Karpas-422 (cell line): ENCODE measurements at regions not wholly inside any gene's neighbourhood (a gene's known extent, or its start where the extent isn't known, plus 50 kb on each side); places are given as distances from the start of the nearest gene placed in this dataset.
A peak's percentile ranks its signal among the peaks of the same experiment; 100 is the strongest.
"Not testable (repeated sequence)": the region's sequence is repeated elsewhere in the genome, so short reads cannot be mapped to it uniquely, and the experiment has no call there.

Experiments used
- DNase-seq: peaks from one replicate; pipeline ENCODE4 v3.0.0-alpha.2; 2015
- H2AFZ ChIP-seq: fragments of 200-600 bp; sonication (generic); 2 replicates; pipeline ENCODE4 v1.6.1; 2014; ENCODE audit warnings: antibody characterized with exemption, low read length, mixed read lengths
- H3K27ac ChIP-seq: fragments of 200-600 bp; sonication (generic); 2 replicates; pipeline ENCODE4 v1.5.1; 2014; ENCODE audit warnings: mild to moderate bottlenecking, low read length, moderate library complexity
- H3K27me3 ChIP-seq: fragments of 200-600 bp; sonication (generic); 2 replicates; pipeline ENCODE4 v1.6.1; 2014; ENCODE audit warnings: low read length, mixed read lengths
- H3K36me3 ChIP-seq: fragments of 200-600 bp; sonication (generic); 2 replicates; pipeline ENCODE4 v1.6.1; 2014; ENCODE audit warnings: low read length, mixed read lengths; ENCODE audit not compliant: insufficient read depth
- H3K4me1 ChIP-seq: fragments of 200-600 bp; sonication (generic); 2 replicates; pipeline ENCODE4 v1.6.1; 2014; ENCODE audit warnings: mild to moderate bottlenecking, low read length, mixed read lengths
- H3K4me2 ChIP-seq: fragments of 200-600 bp; sonication (generic); 2 replicates; pipeline ENCODE4 v1.6.1; 2014; ENCODE audit warnings: low read length, low read depth, mild to moderate bottlenecking; ENCODE audit not compliant: poor library complexity, severe bottlenecking
- H3K4me3 ChIP-seq: fragments of 200-600 bp; sonication (generic); 2 replicates; pipeline ENCODE4 v1.5.1; 2014; ENCODE audit warnings: mild to moderate bottlenecking, antibody characterized with exemption, low read length, mixed read lengths
- H3K79me2 ChIP-seq: fragments of 200-600 bp; sonication (generic); 2 replicates; pipeline ENCODE4 v1.6.1; 2014; ENCODE audit warnings: mild to moderate bottlenecking, low read length, mixed read lengths
- H3K9ac ChIP-seq: fragments of 200-600 bp; sonication (generic); 2 replicates; pipeline ENCODE4 v1.6.0; 2014; ENCODE audit warnings: low read length
- H3K9me2 ChIP-seq: fragments of 200-600 bp; sonication (generic), shearing (Covaris generic); replicated peaks from 2 replicates; pipeline ENCODE4 v1.6.0; 2014; ENCODE audit warnings: mild to moderate bottlenecking, low read length, moderate library complexity; ENCODE audit not compliant: insufficient read depth
- H3K9me3 ChIP-seq: fragments of 300-700, 200-600 bp; sonication (generic); 2 replicates; pipeline ENCODE4 v1.6.1; 2014; ENCODE audit warnings: low read length, mixed read lengths
- H4K20me1 ChIP-seq: fragments of 200-600 bp; sonication (generic); 2 replicates; pipeline ENCODE4 v1.6.1; 2014; ENCODE audit warnings: mild to moderate bottlenecking, antibody characterized with exemption, low read length, low read depth; ENCODE audit not compliant: insufficient read depth

DNA sequence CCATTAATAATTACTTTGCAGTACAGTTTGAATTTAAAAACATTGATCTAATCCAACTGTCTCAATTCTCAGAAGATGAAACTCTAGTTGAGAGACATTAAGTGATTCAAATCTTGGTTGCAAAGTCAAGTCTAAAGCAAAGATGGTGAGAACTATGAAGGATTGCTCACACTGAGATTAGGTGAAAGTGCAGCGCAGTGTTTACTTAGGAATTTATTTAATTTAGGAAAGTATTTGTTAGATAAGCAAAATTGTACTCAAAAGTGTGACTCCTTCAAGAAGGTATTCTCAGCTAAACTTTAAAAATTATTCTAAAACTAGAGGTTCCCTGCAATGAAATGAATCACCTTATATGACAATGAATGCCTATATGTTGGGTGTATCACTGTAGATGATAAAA is 454.9 kb downstream of the PDGFC start:
- H3K4me1 ChIP-seq: no peaks in the 10 kb centered on the region
- no peaks in the 10 kb centered on the region for H3K9me3 ChIP-seq
- no peaks in the 10 kb centered on the region for H3K79me2 ChIP-seq
- no peak overlapping the region for H2AFZ ChIP-seq
- H3K4me2 ChIP-seq: no peak overlapping the region
- no peak overlapping the region for H3K4me3 ChIP-seq
- no peak overlapping the region for H3K27ac ChIP-seq
- no peak for DNase-seq
- H4K20me1 ChIP-seq: no peaks in the 10 kb centered on the region
- no peaks in the 10 kb centered on the region for H3K36me3 ChIP-seq
- no peaks in the 10 kb centered on the region for H3K9me2 ChIP-seq
- no peaks in the 10 kb centered on the region for H3K27me3 ChIP-seq
- H3K9ac ChIP-seq: no peak overlapping the region

GRCh38 chr4:156515295-156515694 is 456.3 kb downstream of the PDGFC start:
- no peaks in the 10 kb centered on the region for H3K36me3 ChIP-seq
- H3K27ac ChIP-seq: no peak overlapping the region
- H3K9me3 ChIP-seq: no peaks in the 10 kb centered on the region
- no peaks in the 10 kb centered on the region for H3K27me3 ChIP-seq
- no peaks in the 10 kb centered on the region for H4K20me1 ChIP-seq
- no peaks in the 10 kb centered on the region for H3K9me2 ChIP-seq
- no peak for DNase-seq
- H3K4me2 ChIP-seq: no peak overlapping the region
- H3K4me3 ChIP-seq: no peak overlapping the region
- H3K4me1 ChIP-seq: no peaks in the 10 kb centered on the region
- H3K79me2 ChIP-seq: no peaks in the 10 kb centered on the region
- no peak overlapping the region for H2AFZ ChIP-seq
- no peak overlapping the region for H3K9ac ChIP-seq

GRCh38 chr4:156512622-156513021 is 459.0 kb downstream of the PDGFC start:
- Histone ChIP-seq H3K4me2 (no peak overlapping the region), H2AFZ (no peak overlapping the region), H3K27ac (no peak overlapping the region), H4K20me1 (no peaks in the 10 kb centered on the region), H3K4me3 (no peak overlapping the region), H3K27me3 (no peaks in the 10 kb centered on the region), H3K79me2 (no peaks in the 10 kb centered on the region), H3K36me3 (no peaks in the 10 kb centered on the region), H3K4me1 (no peaks in the 10 kb centered on the region), H3K9me2 (no peaks in the 10 kb centered on the region), H3K9me3 (no peaks in the 10 kb centered on the region), H3K9ac (no peak overlapping the region)
- no peak for DNase-seq

GRCh38 chr4:156509921-156510320 is 461.7 kb downstream of the PDGFC start:
- DNase-seq, H3K9me3 ChIP-seq, H4K20me1 ChIP-seq, H3K27me3 ChIP-seq, H3K9ac ChIP-seq, H3K27ac ChIP-seq, H3K4me1 ChIP-seq, H3K79me2 ChIP-seq, H3K36me3 ChIP-seq, H3K4me2 ChIP-seq, H3K4me3 ChIP-seq, H2AFZ ChIP-seq, H3K9me2 ChIP-seq: not testable (repeated sequence)

DNA sequence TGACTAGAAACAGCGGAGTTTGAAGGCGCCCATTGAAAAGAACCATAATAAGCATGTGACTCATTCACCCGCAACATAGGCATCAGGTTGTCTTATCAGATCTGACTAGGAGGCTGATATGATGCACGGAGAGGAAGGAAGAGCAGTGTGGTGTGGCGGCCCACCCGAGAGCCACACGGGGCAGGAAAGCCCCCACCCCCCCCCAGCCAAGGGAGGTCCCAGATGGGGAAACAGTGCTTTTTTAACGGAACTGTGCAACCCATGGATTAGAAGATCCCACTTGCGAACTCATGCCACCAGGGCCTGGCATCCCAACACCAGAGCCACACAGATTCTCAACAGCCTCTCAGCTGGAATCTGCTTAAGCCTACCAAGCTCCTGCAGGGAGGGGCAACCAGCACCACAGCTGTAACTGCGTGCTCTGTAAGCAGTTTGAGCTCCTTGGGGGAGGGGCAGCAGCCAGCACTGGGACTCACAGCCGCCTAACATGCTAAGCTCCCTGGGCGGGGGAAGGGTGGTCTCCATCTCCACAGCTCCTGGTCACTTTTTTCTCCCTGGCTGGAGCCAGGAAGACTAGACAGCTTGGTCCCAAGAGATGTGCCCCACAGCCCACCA is 466.2 kb downstream of the PDGFC start:
- Histone ChIP-seq H3K4me3 (no peak overlapping the region), H3K4me2 (no peak overlapping the region), H3K27me3 (no peaks in the 10 kb centered on the region)

DNA sequence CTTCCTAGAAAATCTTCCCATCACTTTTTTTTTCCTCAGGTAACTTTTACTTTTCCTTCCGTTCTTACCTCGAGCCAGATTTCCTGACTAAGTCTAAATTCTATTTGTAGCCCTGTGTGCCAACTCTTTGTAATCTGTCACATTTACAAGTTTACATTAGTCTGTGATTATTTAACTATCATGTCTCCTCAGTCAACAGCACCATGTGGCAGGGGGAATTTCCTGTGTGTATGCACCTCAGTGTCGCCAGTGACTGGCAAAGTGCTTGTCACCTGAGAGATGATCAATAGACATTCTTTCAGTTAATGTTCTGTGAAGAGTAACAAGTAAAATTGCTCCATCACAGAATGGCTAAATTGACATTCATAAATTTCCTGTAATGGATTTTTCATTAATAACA is 468.5 kb downstream of the PDGFC start:
- H2AFZ ChIP-seq: no peak overlapping the region
- H4K20me1 ChIP-seq: no peaks in the 10 kb centered on the region
- no peaks in the 10 kb centered on the region for H3K27me3 ChIP-seq
- DNase-seq: no peak
- no peaks in the 10 kb centered on the region for H3K79me2 ChIP-seq
- H3K9me3 ChIP-seq: no peaks in the 10 kb centered on the region
- no peaks in the 10 kb centered on the region for H3K9me2 ChIP-seq
- H3K27ac ChIP-seq: no peak overlapping the region
- no peaks in the 10 kb centered on the region for H3K4me1 ChIP-seq
- H3K4me2 ChIP-seq: no peak overlapping the region
- no peak overlapping the region for H3K9ac ChIP-seq
- no peaks in the 10 kb centered on the region for H3K36me3 ChIP-seq
- no peak overlapping the region for H3K4me3 ChIP-seq

More for the DNA sequence above, 466.2 kb downstream of the PDGFC start:
- no peak overlapping the region for H3K27ac ChIP-seq
- no peaks in the 10 kb centered on the region for H3K9me2 ChIP-seq
- H3K9me3 ChIP-seq: no peaks in the 10 kb centered on the region
- no peaks in the 10 kb centered on the region for H3K79me2 ChIP-seq
- no peak for DNase-seq
- H3K9ac ChIP-seq: no peak overlapping the region
- no peaks in the 10 kb centered on the region for H4K20me1 ChIP-seq
- H2AFZ ChIP-seq: no peak overlapping the region
- no peaks in the 10 kb centered on the region for H3K4me1 ChIP-seq
- no peaks in the 10 kb centered on the region for H3K36me3 ChIP-seq

DNA sequence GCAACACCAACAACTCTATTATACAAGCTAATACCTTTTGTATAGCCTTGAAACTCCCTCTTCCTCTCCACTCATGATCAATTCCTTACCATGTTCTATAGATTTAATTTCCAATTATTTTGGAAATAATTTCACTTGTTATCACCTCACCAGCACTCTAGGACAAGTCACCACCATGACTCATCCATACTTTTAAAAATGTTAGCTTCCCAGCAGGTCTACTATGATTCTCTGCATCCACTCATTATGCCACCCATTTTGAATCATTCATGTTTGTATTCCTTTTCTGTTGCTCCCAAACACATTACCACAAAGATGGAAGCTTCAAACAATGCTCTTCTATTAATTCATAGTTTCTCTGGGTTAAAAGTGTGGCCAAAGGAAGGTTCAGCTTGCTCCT is 469.6 kb downstream of the PDGFC start:
- Histone ChIP-seq H3K27ac (no peak overlapping the region), H2AFZ (no peak overlapping the region), H3K79me2 (no peaks in the 10 kb centered on the region), H3K9ac (no peak overlapping the region), H3K9me2 (no peaks in the 10 kb centered on the region), H3K4me1 (no peaks in the 10 kb centered on the region), H3K27me3 (no peaks in the 10 kb centered on the region), H3K9me3 (no peaks in the 10 kb centered on the region), H4K20me1 (no peaks in the 10 kb centered on the region), H3K36me3 (no peaks in the 10 kb centered on the region), H3K4me3 (no peak overlapping the region), H3K4me2 (no peak overlapping the region)
- no peak for DNase-seq

- Histone ChIP-seq H3K36me3 (no peaks in the 10 kb centered on the region), H3K79me2 (no peaks in the 10 kb centered on the region), H3K9ac (no peak overlapping the region), H3K9me2 (no peaks in the 10 kb centered on the region), H3K4me2 (no peak overlapping the region), H3K27ac (no peak overlapping the region), H3K27me3 (no peaks in the 10 kb centered on the region), H3K4me3 (no peak overlapping the region), H3K9me3 (no peaks in the 10 kb centered on the region), H4K20me1 (no peaks in the 10 kb centered on the region), H2AFZ (no peak overlapping the region), H3K4me1 (no peaks in the 10 kb centered on the region)
- no peak for DNase-seq
Measured at GRCh38 chr4:156499684-156500083, 471.9 kb downstream of the PDGFC start.

- H3K9me2 ChIP-seq: no peaks in the 10 kb centered on the region
- DNase-seq: no peak
- peak overlapping the region; percentile 51; the same call in 1 of the 2 replicates for H2AFZ ChIP-seq
- no peak overlapping the region for H3K4me2 ChIP-seq
- no peaks in the 10 kb centered on the region for H3K4me1 ChIP-seq
- H3K9me3 ChIP-seq: no peaks in the 10 kb centered on the region
- H3K4me3 ChIP-seq: no peak overlapping the region
- no peaks in the 10 kb centered on the region for H3K79me2 ChIP-seq
- H3K9ac ChIP-seq: no peak overlapping the region
- no peak overlapping the region for H3K27ac ChIP-seq
- no peaks in the 10 kb centered on the region for H3K36me3 ChIP-seq
- no peaks in the 10 kb centered on the region for H3K27me3 ChIP-seq
- no peaks in the 10 kb centered on the region for H4K20me1 ChIP-seq
Measured at GRCh38 chr4:156497486-156497885, 474.1 kb downstream of the PDGFC start.
